Stimulated activated CD4-positive, alpha-beta T cell treated with anti-CD3 and anti-CD28 coated beads, Interleukin-4, amount 100 ng/mL, for 1 hour (primary cell): ENCODE measurements at regions not wholly inside any gene's neighbourhood (a gene's known extent, or its start where the extent isn't known, plus 50 kb on each side); places are given as distances from the start of the nearest gene placed in this dataset.
"Not testable (repeated sequence)": the region's sequence is repeated elsewhere in the genome, so short reads cannot be mapped to it uniquely, and the experiment has no call there.

Source experiments
- DNase-seq: peaks from one replicate; pipeline ENCODE4 v3.0.0-alpha.2; 2020

DNA sequence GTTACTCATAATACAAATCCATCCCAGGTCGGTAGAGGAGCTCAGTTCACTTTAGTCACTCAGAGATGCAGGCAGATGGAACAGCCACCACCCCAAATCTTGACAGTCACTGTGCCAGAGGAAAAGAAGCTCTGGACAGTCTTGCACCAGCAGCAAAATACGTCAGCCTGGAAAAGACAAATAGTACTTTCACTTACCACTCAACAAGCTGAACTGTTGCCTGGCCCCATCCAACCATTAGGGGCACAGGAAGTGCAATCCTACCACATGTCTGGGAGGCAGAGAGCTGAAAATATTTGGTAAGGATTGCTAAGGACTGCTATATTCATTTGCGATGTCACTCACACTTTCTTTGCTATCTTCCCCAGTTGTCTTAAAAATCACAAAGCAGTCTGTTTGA, 239.1 kb upstream of the TOX3 start:
- no peak for DNase-seq

DNA sequence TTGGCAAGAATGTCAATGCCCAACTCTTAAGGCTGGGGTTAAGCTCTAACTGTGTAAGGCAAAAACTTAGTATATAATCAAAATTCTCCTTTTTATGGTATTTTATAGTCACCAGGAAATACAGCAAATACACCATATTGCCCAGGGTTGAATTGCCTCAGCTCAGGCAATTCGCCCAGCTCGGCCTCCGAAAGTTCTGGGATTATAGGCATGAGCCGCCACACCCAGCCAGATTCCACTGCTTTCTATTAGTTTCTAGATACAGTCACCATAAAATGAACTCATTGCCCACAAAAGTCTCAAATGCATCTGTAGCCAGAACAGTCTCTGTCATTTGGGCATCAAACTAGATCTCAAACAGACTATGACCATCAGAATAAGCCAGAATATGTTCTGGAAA, 238.7 kb upstream of the TOX3 start:
- DNase-seq = no peak

DNA sequence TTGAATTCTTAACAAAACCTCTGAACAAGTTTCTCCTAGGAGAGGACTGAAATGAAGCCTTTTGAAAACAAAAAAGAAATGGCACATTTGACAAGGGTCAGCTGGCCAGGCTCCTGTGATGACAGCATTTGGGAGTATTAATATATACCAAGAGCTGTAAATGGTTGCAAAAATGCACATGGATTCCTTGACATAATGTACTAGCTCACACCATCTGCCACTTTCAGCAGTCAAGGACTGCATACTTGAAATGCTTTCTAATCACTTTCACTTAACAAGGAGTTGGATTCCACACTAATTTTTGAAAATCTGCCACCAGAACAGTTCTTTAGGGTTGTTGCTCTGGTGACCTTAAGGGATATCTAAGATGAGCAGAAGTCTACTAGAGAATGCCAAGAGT, 236.7 kb upstream of the TOX3 start:
- DNase-seq = no peak

DNA sequence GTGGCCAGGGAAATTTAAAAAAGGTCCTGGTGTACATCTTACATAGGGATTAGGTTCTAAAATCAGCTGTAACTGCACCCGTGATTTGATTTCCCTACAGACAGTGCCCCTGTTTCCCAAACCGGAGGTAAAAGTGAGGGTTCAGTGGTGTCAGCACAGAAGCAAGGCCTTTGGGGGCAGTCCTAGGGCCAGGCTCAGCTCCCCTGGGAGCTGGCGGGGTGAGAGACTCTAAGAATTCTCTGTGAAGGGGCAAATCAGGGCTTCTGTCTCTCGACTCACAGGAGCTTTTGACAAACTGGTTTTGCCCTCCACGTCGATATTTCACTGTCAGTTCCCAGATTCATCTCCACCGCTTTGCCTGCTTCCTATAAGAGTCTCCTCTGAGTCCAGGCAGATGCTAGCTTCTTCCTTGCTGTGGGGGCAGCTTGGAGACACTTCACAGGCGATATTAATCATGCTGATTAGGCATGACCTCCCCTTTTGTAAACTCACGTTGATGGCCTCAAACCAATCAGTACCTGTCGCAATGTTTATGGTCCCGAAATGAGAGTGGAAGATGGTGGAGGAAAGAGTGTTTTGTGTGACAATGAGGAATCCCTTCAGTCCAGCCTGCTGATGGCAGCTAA, 234.2 kb upstream of the TOX3 start:
- no peak for DNase-seq

DNA sequence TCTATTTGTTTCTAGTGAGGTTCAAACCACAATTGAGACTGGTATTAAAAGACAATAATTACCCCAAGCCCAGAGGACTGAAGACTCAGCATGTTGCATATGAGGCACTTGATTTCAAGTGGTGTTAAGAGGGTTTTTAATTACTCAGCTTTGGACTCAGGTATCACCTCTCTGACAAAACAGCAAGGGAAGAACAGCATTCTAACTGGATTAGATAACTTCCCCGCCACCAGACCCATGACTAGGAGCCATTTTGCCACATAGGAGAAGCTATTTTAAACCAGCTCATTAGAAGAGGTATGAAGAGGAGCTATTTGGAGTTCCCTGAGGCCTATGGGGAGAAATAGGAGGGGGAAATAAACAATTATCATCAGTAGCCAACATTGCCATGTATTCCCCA, 226.1 kb upstream of the TOX3 start:
- no peak for DNase-seq

DNA sequence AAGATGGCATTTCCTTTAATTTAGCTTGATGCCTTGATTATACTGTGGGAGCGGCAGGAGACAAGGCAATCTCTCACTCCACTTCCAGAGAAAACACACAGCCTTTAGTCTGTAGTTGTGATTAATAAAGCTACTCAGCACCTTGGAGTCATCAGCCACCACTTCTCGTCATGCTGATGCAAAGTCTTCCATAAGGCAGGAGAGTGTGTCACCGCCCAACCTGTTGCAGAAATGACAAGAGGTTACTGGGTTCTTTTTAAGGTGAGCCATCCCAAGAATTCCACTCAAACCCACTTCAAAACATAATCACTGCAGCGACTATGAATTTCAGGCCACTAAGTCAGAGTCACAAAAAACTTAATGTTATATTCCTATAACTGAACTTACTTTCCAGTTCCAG, 223.9 kb upstream of the TOX3 start:
- DNase-seq = no peak

DNA sequence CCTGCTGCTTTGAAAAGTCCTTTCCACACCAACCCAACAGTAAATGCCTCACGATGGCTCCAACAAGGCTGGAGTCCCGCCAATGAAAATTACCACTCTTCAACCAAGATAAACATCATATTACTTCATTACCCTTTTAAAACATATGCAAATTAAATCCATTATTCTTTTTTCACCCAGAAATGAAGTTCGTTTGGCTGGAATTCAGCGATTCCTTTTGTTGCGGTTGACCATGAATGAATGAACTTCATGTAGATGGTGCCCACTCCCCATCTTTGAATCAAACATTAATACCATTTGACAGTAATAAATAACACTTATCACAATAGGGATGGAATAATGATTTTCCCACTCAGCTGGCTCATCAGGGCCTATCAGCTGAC, 211.5 kb upstream of the TOX3 start:
- no peak for DNase-seq

DNA sequence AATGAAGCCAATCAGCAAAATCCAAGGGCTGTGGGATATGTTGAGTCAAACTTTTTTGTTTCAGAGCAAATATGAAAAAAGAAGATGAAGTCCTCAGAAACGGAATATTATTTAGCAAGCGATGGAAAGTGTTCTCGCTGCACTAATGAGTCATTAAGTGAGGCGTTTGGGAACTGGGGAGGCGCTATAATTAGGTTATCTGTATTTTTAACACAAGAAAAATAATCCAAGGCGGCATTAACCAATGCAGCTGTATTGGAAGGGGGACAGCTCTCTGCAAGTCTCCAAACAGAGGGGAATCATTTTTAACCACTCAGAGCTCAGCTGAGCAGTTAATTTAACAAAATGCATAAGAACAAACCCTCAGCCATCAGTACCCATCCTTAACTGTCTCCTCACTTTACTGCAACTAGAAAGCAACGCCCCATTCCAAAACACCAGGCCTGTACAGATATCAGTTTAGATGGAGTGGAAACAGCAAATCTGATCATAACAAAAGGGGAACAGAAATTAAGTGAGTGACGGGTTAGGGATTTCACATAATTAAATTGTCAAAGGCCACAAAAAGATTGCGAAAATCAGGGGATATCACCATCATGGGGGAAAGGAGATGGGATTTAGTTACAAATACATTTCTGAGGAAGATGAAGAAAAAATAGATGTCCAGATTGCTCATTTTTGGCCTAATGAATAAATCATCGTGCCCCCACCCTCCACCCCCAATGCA, 211.0 kb upstream of the TOX3 start:
- DNase-seq = no peak

DNA sequence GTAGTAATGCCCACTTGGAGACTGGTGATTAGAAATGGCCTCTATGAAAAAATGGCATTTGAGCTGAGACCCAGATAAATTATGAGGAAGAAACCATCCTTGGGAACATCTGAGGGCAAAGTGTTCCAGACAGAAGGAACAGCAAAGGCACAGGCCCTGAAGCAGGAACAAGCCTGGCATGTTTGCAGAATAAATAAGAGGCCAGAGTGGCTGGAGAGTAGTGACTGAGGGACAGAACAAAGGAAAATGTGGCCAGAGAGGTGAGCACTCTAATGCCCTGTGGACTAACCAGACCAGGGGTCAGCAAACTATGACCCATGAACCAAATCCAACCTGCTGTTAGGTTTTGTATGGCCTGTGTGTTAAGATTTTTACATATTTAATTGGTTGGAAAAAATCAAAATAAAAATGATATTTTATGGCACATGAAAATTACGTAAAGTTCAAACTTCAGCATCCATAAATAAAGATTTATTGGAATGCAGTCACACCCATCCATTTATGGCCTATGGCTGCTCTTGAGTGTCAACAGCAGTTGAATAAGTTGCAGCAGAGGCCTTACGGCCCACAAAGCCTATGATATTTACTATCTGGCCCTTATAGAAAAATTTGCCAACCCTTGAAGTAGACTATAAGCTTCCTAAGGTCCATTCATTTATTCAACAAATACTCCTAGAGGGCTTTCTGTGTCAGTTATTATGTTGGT, 210.0 kb upstream of the TOX3 start:
- no peak for DNase-seq

DNA sequence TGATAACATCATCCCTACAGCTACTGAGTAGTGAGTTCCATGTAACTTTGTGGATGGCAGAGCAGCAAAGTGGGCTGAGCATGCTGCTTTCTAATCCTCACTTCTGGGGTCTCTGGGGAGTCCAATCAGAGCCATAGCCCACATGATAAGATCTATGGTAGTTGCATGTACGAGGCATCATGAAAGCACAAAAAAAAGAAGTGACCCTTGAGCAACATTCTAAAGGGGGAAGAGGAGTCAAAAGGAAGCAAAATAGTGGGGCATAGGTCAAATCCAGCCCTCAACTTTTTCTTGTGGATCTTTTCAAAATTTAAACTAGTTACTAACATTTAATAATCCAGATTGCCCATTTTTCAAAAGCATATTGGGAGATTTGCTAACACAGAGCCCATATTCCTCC, 208.5 kb upstream of the TOX3 start:
- no peak for DNase-seq

DNA sequence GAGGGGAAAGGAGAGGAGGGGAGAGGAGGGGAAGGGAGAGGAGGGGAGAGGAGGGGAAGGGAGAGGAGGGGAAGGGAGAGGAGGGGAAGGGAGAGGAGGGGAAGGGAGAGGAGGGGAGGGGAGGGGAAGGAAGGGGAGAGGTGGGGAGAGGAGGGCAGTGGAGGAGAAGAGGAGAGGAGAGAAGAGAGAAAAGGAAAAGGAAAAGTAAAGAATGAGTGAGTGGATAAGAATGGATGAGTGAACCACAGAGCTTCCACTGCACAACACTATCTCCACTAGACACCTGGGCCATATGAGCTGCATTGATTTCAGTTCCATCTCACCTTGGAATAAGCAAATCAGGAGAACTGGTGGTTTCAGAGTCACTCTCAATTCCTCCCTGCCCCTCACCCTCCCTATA, 204.1 kb upstream of the TOX3 start:
- no peak for DNase-seq

DNA sequence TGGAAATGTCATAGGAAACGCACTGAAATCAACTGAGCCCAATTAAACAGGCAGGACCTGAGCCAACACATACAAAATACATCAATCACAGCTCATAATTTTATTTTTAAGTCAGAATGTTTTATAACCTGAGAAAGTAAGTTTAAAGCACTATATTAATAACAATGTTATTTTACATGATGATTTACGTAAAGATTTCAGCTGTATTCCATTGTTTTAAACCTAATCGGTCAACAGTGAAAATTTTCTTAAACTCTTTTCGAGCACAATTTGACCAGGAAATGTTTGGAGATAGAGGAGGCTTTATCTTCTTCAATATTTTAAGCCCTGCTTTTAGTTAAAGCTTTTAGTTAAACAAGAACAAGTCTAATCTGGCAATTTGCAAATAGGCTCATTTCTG, 201.8 kb upstream of the TOX3 start:
- DNase-seq = no peak

DNA sequence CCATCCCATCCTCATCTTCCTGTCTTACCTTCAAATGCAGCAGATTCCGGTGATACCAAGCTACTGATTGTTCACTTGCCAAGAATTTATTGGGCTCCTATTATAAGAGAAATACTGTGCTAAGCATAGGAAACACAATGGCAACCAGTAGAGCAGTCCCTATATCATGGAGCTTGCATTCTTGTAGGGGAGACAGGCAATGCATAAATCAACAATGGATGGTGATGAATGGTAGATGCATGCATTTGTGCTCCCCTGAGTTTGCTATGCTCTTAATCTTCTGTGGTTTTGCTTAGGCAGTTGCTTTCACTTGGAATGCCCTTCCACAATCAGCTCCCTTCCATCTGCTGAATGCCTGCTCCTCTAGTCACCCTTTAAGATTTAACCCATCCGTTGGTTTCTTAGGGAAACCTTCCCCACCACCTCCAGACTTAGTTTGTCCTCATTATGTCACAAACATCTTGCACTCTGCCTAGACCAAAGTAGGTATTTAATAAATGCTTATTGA, 200.2 kb upstream of the TOX3 start:
- DNase-seq = no peak

DNA sequence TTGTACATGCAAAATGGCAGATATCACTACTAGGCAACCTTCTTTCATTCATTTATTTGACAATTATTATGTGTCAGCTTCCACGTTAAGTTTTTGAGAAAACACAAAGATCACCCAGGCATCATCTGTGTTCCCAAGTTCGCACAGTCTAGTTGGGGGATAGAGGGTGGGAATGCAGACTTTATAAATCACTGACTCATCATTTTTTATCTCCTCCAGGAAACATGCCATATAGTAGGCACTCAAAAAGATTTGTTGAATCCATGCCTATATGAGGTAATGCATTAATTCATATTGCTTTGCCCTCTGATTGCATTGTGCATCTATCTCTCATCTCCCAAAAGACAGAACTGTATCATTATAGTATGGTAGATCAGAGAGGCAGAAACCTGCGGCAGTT, 196.8 kb upstream of the TOX3 start:
- no peak for DNase-seq

DNA sequence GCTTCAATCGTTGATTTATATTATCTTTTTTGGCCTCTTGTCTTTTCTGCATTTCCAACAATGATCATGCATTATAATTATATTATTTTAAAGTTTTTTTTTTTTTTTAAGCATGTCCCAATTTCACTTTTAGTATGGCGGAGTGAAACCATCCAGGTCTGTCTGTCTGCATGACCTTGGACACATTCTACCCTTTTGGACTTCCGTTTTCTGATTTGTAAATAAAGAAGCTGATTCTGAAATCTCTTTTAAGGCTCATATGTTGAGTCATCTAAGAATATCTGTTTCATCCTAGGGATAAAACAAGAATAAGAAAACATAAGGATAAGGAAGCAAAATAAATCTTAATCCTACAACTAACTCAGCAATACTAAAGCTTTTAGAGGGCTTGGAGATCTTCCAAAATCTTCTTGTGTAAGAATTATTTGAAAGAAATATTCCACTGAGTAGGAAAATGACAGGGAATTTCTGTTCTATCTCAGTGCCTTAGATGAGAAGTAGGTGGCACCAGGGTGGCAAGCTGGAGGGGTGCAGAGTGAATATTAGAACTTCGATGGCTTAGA, 195.7 kb upstream of the TOX3 start:
- DNase-seq = no peak

DNA sequence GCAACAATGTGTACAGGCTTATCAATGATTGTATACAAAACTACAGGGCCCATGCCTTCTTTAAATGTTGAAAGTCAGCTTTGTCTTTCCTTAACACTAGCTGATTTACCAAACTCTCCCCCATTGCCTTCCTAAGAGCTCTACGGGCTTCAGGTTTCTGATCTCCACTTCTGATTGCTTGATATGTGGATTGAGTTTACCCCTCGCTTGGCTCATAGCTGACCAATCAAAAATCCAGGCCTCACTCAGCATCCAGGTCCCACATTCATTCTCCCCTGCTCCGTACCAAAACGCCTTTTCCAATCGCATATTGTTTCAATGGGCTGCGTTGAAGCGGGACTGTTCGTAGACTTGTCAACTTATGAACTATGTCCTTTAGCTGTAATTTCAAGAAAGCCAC, 195.1 kb upstream of the TOX3 start:
- DNase-seq = no peak

DNA sequence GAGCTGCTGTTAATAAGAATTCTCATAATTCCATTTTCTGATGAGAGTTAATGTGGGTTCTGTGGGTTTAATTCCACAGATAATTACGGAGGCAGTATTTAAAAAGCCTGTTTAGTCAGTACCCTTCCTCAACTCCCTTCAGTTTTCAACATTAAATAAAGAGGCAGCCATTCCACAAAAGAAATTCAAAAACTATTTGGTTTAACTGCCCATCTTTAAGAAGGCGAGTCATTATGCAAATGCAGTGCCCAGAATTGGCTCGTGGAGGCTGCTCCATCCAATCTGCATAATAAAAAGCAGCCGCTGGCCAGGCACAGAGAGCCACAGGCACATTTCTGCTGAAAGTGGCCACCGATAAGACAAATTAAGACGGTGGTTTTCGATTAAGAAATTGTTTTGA, 194.4 kb upstream of the TOX3 start:
- no peak for DNase-seq

DNA sequence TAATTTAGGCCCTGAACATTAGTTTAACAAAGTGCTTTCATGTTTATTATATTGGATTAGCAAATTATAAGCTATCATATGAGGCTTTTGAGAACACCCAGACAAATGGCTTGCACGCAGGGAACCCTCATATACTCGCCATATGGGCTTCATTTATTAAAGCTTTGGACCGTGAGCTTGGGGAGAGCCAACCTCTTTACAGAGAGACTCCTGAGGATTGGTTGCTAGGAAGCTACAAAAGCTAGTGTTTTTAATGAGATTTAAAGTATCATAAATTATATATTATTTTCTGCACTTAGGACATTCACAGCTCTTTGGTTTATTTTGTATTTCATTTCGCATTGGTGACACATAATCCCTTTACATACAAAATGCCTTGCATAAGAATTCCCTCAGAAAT, 193.8 kb upstream of the TOX3 start:
- DNase-seq = no peak

DNA sequence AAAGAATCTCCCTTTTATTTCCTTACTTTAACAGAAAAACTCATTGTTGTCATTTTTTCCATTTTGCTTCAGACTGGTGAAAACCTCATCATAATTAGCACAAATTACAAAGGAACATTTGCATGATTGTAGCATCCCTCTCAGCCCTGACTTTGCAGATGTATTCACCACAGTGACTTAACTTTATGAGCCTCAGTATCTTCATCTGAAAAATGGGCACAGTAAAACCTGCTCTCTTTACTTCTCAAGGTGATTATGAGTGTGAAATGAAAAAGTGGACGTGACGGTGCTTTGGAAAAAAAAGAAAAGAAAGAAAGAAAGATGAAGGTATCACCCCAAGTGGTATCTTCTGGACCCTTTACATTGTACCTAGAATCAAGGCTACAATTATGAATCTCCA, 193.4 kb upstream of the TOX3 start:
- DNase-seq = no peak

DNA sequence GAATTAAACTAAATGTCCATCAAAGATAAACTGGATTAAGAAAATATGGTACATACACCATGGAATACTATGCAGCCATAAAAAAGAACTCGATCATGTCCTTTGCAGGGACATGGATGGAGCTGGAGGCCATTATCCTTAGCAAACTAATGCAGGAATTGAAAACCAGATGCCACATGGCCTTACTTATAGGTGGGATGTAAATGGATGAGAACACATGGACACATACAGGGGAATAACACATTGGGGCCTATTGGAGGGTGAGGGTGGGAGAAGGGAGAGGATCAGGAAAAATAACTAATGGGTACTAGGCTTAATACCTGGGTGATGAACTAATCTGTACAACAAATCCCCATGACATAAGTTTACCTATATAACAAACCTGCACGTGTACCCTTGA, 192.0 kb upstream of the TOX3 start:
- not testable (repeated sequence) for DNase-seq

DNA sequence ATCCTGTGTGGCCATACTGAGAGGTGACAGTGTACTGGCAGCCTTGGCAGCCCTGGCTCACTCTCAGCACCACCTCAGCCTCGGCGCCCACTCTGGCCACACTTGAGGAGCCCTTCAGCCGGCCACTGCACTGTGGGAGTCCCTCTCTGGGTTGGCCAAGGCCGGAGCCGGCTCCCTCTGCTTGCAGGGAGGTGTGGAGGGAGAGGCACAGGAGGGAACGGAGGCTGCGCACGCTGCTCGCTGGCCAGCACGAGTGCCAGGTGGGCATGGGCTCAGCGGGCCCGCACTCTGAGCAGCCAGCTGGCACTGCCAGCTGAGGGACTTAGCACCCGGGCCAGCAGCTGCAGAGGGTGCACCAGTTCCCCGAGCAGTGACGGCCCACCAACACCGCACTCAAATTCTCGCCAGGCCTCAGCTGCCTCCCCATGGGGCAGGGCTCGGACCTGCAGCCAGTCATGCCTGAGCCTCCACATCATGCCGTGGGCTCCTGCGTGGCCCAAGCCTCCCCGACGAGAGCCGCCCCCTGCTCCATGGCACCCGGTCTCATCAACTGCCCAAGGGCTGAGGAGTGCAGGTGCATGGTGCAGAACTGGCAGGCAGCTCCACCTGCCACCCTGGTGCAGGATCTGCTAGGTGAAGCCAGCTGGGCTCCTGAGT, 184.4 kb upstream of the TOX3 start:
- no peak for DNase-seq

DNA sequence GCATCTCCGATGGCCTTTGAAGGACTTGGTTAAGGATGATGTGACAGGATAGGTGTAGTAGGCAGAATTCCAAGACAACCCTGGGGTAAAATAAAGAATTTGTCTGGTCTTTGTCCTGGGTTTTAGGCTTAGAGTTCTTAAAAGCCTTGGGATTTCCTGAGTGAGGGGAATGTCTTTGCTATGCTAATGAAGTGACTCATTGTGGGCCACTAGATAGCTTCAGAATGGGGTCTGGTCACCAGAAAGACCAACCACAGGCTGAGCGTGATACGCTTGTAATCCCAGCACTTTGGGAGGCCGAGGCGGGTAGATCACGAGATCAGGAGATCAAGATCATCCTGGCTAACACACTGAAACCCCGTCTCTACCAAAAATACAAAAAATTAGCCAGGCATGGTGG, 182.8 kb upstream of the TOX3 start:
- DNase-seq = no peak

DNA sequence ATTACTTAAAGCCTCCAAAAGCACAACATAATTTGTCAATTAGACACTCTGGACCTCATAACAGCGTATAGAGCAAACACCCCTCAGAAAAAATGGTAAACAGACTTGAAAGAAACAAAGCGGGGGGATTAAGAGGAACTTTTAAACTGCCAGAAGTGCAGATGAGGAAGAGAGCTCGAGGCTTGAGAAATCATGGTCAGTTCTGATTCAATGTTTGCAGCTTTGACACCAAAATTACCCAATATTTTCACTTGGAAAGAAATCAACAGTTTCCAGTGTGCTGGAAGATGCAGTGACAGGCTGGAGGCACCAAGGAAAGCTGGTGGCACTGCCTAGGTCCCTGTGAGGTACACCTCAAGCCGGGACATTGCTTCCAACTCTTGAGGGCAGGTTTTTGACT, 180.9 kb upstream of the TOX3 start:
- DNase-seq = no peak

DNA sequence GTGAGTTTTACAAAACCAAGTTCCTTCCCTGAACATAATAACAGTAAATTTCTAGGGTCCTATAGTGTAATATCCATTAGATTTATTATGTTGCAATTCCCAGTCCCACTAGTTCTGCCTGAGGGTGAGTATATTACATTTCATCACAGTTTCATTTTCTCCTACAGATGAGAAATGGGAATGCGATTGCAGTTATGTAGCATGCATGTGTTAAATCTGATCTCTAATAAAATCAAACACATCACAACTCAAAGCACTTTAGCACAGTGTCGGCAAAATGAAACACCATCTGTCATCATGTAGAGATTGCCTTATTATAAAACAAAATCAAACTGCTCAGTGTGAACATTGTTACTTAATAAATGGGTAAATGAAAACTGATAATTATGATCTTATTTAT, 180.5 kb upstream of the TOX3 start:
- DNase-seq = no peak
